ENCODE measurements at regions not wholly inside any gene's neighbourhood (a gene's known extent, or its start where the extent isn't known, plus 50 kb on each side); places are given as distances from the start of the nearest gene placed in this dataset.

DNA sequence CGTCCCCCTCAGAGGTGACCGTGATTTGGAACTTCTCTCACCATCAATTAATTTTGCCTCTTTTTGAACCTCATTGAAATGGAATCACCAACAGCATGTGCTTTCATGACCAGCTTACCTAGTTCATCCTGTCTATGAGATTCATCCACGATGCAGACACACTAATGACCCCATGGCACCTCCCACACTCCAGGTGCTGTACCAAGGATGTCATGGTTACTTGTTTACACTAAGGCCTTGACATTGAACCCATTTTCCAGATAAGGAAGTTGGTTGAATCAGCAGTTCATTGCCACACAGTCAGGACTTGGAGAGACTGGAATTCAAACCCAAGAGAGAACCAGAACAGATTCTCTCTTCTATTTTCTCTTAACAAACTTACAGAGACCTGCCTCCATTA lies 139.0 kb downstream of the ZFP36L2 start:
- TF ChIP-seq, protein P1, sequence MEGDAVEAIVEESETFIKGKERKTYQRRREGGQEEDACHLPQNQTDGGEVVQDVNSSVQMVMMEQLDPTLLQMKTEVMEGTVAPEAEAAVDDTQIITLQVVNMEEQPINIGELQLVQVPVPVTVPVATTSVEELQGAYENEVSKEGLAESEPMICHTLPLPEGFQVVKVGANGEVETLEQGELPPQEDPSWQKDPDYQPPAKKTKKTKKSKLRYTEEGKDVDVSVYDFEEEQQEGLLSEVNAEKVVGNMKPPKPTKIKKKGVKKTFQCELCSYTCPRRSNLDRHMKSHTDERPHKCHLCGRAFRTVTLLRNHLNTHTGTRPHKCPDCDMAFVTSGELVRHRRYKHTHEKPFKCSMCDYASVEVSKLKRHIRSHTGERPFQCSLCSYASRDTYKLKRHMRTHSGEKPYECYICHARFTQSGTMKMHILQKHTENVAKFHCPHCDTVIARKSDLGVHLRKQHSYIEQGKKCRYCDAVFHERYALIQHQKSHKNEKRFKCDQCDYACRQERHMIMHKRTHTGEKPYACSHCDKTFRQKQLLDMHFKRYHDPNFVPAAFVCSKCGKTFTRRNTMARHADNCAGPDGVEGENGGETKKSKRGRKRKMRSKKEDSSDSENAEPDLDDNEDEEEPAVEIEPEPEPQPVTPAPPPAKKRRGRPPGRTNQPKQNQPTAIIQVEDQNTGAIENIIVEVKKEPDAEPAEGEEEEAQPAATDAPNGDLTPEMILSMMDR (conservative IDR thresholded peaks at IDR 0.05 in 1 of 2, IDR thresholded peaks at IDR 0.05 in 1 of 2; ENCODE audit: low read depth in 1 of 2, low read length in 2 of 2): no peak
- TF ChIP-seq EZH2 (IDR thresholded peaks at IDR 0.05; ENCODE audit: low read length, missing control alignments): no peak

Measured in fibroblast of lung (primary cell).